SJCRH30 (cell line): ENCODE measurements at regions not wholly inside any gene's neighbourhood (a gene's known extent, or its start where the extent isn't known, plus 50 kb on each side); places are given as distances from the start of the nearest gene placed in this dataset.

Experiments used
- DNase-seq, 2 experiments: peaks; one replicate each; pipeline ENCODE4 v3.0.0-alpha.2; 2015 to 2020
- H3K27ac ChIP-seq: fragments of 250-450 bp; sonication (Bioruptor Pico); 2 replicates; pipeline ENCODE4 v1.5.1; 2020; ENCODE audit warnings: mild to moderate bottlenecking, moderate library complexity
- H3K27me3 ChIP-seq: fragments of 250-450 bp; sonication (Bioruptor Pico); 2 replicates; pipeline ENCODE4 v1.5.1; 2020; ENCODE audit warnings: mild to moderate bottlenecking, moderate library complexity
- H3K36me3 ChIP-seq: fragments of 250-450 bp; sonication (Bioruptor Pico); 2 replicates; pipeline ENCODE4 v1.5.1; 2020; ENCODE audit warnings: mild to moderate bottlenecking, moderate library complexity
- H3K4me1 ChIP-seq: fragments of 250-450 bp; sonication (Bioruptor Pico); 2 replicates; pipeline ENCODE4 v1.5.1; 2020; ENCODE audit warnings: mild to moderate bottlenecking, moderate library complexity
- H3K4me3 ChIP-seq: fragments of 250-450 bp; sonication (Bioruptor Pico); 2 replicates; pipeline ENCODE4 v1.5.1; 2020; ENCODE audit warnings: mild to moderate bottlenecking, moderate library complexity
- H3K9me3 ChIP-seq: fragments of 250-450 bp; sonication (Bioruptor Pico); replicated peaks from 2 replicates; pipeline ENCODE4 v1.5.1; 2020; ENCODE audit warnings: mild to moderate bottlenecking, moderate library complexity

DNA sequence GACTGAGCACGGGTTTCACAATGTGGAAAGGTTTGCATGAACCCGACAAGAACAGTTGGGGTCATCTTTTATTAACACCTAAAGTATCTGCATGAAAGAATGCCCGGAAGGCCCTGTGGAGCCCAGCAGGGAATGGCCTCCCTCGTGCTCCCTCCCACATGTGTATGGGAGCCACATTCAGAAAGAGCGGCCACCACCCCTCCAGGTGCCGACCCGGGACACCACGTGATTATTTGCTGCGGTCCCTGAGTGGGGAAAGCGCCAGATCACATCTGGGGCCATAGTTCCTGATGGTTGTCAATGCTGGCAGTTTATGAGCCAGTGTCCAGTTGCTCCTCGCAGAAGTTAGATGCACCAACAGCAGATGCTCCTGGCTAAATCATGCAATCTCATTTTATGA, 571.4 kb downstream of the TCERG1L start:
- Histone ChIP-seq H3K4me3 (no peak overlapping the region), H3K27me3 (no peaks in the 10 kb centered on the region), H3K4me1 (no peaks in the 10 kb centered on the region), H3K27ac (no peak overlapping the region), H3K9me3 (no peaks in the 10 kb centered on the region), H3K36me3 (no peaks in the 10 kb centered on the region)
- DNase-seq, result no peak

DNA sequence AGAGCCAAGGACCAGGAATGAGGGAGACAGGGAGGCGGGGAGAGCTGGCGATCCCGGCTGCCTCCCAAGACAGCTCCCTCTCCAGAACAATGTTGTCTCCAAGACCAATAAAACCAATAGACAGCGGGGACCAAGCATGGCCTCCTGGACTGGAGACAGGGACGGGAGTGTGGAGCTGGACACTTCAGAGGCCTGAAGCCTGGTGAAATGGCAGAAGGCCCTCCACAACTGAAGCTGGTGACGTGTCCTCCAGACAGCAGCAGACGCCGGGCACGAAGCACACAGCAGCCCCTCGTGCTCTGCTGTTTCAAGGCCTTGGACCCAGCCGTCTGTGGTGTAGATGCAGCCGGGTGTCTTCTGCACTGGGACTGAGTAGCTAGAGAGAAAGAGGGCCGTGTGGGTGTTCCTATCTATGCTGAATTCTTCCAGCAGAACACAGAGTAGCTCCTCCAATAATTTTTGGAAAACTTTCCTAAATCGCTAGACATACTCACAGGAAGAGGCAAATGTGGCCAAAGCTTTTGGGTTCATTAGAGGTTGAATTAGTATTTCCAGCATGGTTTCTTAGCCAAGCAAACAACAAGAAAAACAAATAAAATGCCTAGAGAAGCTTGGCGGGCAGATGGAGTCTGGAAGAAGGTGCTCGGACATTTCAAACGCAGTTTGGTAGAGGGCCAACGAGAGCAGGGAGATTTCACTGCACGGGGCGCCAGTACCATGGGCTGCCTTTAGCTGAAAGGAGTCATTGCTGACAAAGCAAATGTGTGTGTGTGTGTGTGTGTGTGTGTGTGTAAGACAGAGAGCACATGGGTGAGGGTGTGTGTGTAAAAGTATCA, 570.4 kb downstream of the TCERG1L start:
- Histone ChIP-seq H3K4me3 (no peak overlapping the region), H3K27me3 (no peaks in the 10 kb centered on the region), H3K27ac (no peak overlapping the region), H3K9me3 (no peaks in the 10 kb centered on the region), H3K4me1 (no peaks in the 10 kb centered on the region), H3K36me3 (no peaks in the 10 kb centered on the region)
- no peak for DNase-seq

DNA sequence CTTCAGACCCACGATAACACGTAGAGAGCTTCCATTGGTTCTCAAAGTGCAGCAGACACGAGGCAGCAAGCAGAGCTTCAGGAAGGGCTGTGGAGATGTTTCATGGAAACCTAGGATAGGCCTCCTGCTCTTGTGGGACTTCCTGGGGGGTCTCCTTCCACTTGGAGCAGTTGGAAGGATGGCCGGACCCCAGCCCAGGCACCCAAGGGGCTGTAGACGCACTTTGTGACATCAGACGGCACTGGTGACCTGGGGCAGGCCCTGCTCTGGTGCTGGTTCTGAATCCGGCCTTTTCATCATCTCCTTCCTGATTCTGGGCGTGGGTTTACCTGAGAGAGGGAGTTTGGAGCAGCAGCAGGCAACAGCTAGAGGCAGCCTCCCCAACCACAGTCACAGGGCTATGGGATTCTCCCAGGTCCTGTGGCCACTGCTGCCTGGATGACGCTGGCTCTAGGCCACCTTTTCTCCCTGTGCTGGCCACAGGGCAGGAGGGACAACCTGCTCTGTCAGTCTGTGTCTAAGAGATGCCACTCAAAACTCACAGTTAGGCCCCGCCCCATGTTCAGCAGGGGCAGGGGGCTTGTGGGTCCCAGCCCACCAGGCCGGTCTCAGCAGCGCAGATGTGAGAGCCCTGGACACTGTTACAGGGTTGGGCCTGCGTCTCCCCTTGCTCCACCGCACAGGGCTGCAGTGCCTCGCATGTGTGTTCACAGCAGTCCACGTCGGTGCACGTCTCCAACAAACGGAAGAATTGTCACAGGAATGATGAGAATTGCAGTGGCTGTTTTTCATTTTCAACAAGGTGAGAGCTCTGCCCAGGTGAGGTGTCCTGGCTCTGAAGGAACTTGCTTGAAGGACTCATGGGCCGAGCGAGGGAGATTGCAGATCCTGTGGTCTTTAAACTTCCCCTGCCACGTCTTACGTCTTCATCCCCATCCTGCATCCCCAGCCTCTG, 569.3 kb downstream of the TCERG1L start:
- no peaks in the 10 kb centered on the region for H3K9me3 ChIP-seq

GRCh38 chr10:130742941-130743675, 568.4 kb downstream of the TCERG1L start:
- no peaks in the 10 kb centered on the region for H3K4me1 ChIP-seq
- no peak for DNase-seq
- H3K4me3 ChIP-seq, result no peak overlapping the region
- H3K36me3 ChIP-seq, result no peaks in the 10 kb centered on the region
- no peaks in the 10 kb centered on the region for H3K9me3 ChIP-seq
- no peak overlapping the region for H3K27ac ChIP-seq
- no peaks in the 10 kb centered on the region for H3K27me3 ChIP-seq

More for the DNA sequence above, 569.3 kb downstream of the TCERG1L start:
- H3K36me3 ChIP-seq, result no peaks in the 10 kb centered on the region
- no peak for DNase-seq
- no peak overlapping the region for H3K27ac ChIP-seq
- H3K4me1 ChIP-seq, result no peaks in the 10 kb centered on the region
- H3K27me3 ChIP-seq, result no peaks in the 10 kb centered on the region
- no peak overlapping the region for H3K4me3 ChIP-seq

- Histone ChIP-seq H3K27ac (no peak overlapping the region), H3K9me3 (no peaks in the 10 kb centered on the region), H3K4me1 (no peaks in the 10 kb centered on the region), H3K4me3 (no peak overlapping the region), H3K36me3 (no peaks in the 10 kb centered on the region), H3K27me3 (no peaks in the 10 kb centered on the region)
- DNase-seq, result no peak
Measured at GRCh38 chr10:130743751-130744271, 567.7 kb downstream of the TCERG1L start.

DNA sequence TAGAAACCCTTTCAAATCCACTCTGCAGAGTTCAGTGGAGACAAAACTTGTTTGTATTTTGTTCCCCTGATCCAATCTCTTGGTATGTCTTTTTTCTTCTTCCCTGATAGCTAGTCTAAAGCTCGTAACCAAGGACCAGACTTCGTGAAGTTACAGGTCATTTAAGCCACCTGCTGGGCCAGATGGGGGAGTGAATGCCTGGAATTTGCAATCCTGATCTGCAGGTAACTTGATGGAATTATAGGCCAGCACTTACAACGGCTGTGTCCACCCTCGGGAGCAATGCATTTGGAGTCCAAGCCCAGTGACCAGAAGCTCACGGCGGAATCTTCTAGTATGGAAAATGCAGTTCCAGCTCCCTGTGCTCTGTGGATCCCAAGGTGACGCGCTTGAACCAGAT, 566.9 kb downstream of the TCERG1L start:
- no peaks in the 10 kb centered on the region for H3K9me3 ChIP-seq
- H3K36me3 ChIP-seq, result no peaks in the 10 kb centered on the region
- H3K4me3 ChIP-seq, result no peak overlapping the region
- DNase-seq, result no peak
- no peak overlapping the region for H3K27ac ChIP-seq
- H3K27me3 ChIP-seq, result no peaks in the 10 kb centered on the region
- no peaks in the 10 kb centered on the region for H3K4me1 ChIP-seq

DNA sequence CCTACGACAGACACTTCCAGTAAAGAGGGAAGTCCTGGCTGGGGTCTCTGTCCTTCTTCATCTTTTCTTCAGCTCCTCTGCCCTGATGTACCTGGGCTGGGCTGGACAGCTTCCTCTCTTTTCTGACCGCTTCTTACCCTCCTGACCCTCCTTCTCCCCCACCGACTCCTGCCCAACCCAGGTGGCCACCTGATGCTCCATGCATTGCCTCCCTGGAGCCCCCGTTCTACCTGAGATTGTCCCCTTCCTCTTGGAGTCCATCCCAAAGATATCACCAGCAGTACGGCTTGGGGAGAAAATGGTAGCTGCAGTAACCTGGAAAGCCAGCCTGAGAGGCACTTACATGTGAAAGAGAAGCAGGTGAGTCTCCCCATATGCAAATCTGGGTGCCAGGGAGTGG, 566.3 kb downstream of the TCERG1L start:
- no peak overlapping the region for H3K4me3 ChIP-seq
- H3K27me3 ChIP-seq, result no peaks in the 10 kb centered on the region
- H3K36me3 ChIP-seq, result no peaks in the 10 kb centered on the region
- no peak overlapping the region for H3K27ac ChIP-seq
- DNase-seq, result no peak
- H3K9me3 ChIP-seq, result no peaks in the 10 kb centered on the region
- H3K4me1 ChIP-seq, result no peaks in the 10 kb centered on the region

- H3K9me3 ChIP-seq, result no peaks in the 10 kb centered on the region
Measured at GRCh38 chr10:130745821-130746220, 565.7 kb downstream of the TCERG1L start.

GRCh38 chr10:130746311-130746710, 565.2 kb downstream of the TCERG1L start:
- H3K27ac ChIP-seq, result no peak overlapping the region
- DNase-seq, result no peak
- H3K4me1 ChIP-seq, result no peaks in the 10 kb centered on the region
- no peak overlapping the region for H3K4me3 ChIP-seq
- no peaks in the 10 kb centered on the region for H3K9me3 ChIP-seq
- no peaks in the 10 kb centered on the region for H3K27me3 ChIP-seq
- no peaks in the 10 kb centered on the region for H3K36me3 ChIP-seq

More at GRCh38 chr10:130745821-130746220, 565.7 kb downstream of the TCERG1L start:
- Histone ChIP-seq H3K36me3 (no peaks in the 10 kb centered on the region), H3K27ac (no peak overlapping the region), H3K4me1 (no peaks in the 10 kb centered on the region), H3K4me3 (no peak overlapping the region), H3K27me3 (no peaks in the 10 kb centered on the region)
- DNase-seq, result no peak

DNA sequence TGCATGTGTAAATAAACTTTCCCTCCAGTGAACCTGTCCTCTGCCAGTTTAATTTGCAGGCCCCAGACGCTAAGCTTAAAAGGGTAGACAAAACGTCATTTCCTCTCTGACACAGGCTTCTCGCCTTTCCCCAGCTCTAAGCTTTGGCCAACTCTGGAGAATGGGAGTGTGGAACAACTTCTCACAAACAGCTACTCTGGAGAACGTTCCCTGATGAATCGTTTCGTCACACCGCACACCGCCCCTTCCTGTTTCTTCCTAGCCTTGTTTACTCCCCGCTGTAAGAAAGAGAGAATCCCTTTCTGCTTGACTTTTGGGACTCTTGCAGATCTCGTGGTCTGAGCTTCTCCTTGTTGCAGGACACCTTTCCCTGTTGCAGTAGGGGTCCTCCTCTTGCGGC, 564.2 kb downstream of the TCERG1L start:
- Histone ChIP-seq H3K4me3 (no peak overlapping the region), H3K4me1 (no peaks in the 10 kb centered on the region), H3K27me3 (no peaks in the 10 kb centered on the region), H3K27ac (no peak overlapping the region), H3K9me3 (no peaks in the 10 kb centered on the region), H3K36me3 (no peaks in the 10 kb centered on the region)
- no peak for DNase-seq

DNA sequence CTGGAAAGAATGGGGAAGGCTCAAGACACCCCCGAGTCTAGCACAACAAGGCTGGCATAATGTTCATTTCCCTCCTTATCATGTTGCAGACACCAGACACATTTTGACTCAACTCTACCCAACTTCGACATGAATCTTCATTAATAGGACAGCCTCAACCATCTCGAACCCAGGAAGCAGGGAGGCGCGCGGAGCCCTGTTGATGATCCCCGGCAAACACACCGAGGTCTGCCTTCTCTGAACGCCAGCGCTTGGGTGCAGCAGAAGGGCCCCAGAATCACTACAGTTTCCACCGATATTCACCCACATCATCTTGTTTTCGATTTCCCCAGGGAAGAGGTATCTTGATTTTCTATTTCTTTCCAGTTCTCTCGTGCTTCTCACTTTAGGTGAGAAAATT, 563.6 kb downstream of the TCERG1L start:
- H3K9me3 ChIP-seq, result no peaks in the 10 kb centered on the region
- no peak overlapping the region for H3K4me3 ChIP-seq
- no peaks in the 10 kb centered on the region for H3K4me1 ChIP-seq
- no peak for DNase-seq
- no peak overlapping the region for H3K27ac ChIP-seq
- no peaks in the 10 kb centered on the region for H3K36me3 ChIP-seq
- H3K27me3 ChIP-seq, result no peaks in the 10 kb centered on the region

DNA sequence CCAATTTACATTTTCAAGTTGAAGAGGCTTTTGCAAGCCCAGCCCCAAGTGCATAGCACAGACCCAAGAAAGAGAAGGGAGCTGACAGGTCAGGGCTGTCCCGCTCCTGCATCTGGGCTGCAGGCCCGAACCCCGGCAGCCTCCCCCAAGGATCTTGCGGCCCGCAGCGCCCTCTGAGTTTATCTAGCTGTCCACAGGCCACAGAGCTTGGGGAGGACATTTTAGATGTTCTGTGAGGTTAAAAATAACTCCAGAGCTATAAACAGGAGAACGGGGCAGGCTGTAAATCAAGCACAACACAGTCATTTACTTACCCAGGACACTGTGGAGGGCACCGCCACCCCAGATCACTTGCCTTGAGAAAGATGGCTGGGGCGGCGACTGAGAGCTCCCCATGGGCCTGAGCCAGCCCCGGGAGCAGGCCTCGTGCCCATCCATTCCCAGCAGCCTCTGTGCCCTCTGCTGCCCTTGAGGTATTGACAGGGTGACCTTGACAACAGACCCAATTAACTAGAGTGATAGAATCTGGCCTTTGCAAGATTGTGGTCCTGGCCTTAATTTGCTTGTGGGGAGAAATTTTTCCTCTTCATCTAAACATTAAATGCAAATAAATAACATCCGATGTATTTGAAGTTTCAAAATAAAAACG, 563.0 kb downstream of the TCERG1L start:
- H3K4me1 ChIP-seq, result no peaks in the 10 kb centered on the region
- H3K36me3 ChIP-seq, result no peaks in the 10 kb centered on the region
- H3K9me3 ChIP-seq, result no peaks in the 10 kb centered on the region
- H3K4me3 ChIP-seq, result no peak overlapping the region
- H3K27me3 ChIP-seq, result no peaks in the 10 kb centered on the region
- DNase-seq, result no peak
- H3K27ac ChIP-seq, result no peak overlapping the region

GRCh38 chr10:130749911-130750310, 561.6 kb downstream of the TCERG1L start:
- DNase-seq, result no peak
- H3K9me3 ChIP-seq, result no peaks in the 10 kb centered on the region
- no peak overlapping the region for H3K27ac ChIP-seq
- H3K27me3 ChIP-seq, result no peaks in the 10 kb centered on the region
- H3K36me3 ChIP-seq, result no peaks in the 10 kb centered on the region
- H3K4me1 ChIP-seq, result no peaks in the 10 kb centered on the region
- no peak overlapping the region for H3K4me3 ChIP-seq

DNA sequence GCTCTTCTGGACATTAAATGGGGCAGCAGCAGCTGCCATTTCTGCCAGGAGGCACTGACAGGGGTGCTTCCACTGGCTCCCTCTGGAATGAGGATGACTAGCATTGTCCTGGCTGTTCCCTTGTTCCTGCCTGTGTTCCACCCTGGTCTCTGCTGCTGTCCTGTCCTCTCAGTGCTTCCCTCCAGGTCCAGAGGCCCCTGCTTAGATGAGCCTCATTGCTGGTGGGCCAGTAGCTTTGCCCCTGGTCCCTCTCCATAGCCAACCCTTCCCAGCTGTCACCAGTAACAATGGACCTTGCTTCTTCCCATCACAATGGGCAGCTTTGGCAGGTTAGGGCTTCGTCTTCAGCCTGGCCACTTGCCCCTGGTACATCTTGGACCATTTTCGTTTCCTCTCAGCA, 561.1 kb downstream of the TCERG1L start:
- no peaks in the 10 kb centered on the region for H3K36me3 ChIP-seq
- no peaks in the 10 kb centered on the region for H3K9me3 ChIP-seq
- no peak for DNase-seq
- H3K27ac ChIP-seq, result no peak overlapping the region
- H3K4me1 ChIP-seq, result no peaks in the 10 kb centered on the region
- no peaks in the 10 kb centered on the region for H3K27me3 ChIP-seq
- no peak overlapping the region for H3K4me3 ChIP-seq
